ENCODE measurements at regions not wholly inside any gene's neighbourhood (a gene's known extent, or its start where the extent isn't known, plus 50 kb on each side); places are given as distances from the start of the nearest gene placed in this dataset.

DNA sequence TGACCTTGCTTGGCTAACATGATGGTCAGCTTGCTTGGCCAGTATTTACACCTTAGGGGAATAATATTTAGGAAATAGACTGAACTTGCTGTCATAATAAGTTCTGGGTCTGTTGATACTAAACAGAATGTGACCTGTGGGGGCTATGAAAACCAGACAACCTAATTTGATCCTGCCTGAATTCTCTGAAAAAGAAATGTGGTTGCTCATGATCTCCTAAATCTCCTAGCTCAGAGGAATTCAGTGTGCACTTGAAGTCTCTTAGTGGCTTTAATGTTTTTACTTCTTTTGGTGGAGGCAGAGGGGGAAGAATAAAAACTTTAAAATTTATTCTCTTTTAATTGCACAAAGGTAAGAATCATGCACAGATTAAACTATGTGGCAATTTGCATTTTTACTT lies 205.2 kb downstream of the SEC23IP start:
- H2AFZ ChIP-seq (ENCODE audit: low read depth), result no peak overlapping the region
- no peaks in the 10 kb centered on the region for H4K20me1 ChIP-seq (ENCODE audit: insufficient read depth)
- no peak overlapping the region for H3K4me2 ChIP-seq
- no peaks in the 10 kb centered on the region for H3K79me2 ChIP-seq (ENCODE audit: insufficient read depth, low read depth)
- no peak overlapping the region for H3K9ac ChIP-seq
- H3K36me3 ChIP-seq (ENCODE audit: insufficient read depth), result no peaks in the 10 kb centered on the region
- no peak overlapping the region for H3K4me3 ChIP-seq (IDR thresholded peaks at IDR 0.05; ENCODE audit: insufficient read depth, low read depth, low read length)
- no peaks in the 10 kb centered on the region for H3K4me1 ChIP-seq (ENCODE audit: low read depth, poor library complexity, severe bottlenecking)
- TF ChIP-seq, protein P1, sequence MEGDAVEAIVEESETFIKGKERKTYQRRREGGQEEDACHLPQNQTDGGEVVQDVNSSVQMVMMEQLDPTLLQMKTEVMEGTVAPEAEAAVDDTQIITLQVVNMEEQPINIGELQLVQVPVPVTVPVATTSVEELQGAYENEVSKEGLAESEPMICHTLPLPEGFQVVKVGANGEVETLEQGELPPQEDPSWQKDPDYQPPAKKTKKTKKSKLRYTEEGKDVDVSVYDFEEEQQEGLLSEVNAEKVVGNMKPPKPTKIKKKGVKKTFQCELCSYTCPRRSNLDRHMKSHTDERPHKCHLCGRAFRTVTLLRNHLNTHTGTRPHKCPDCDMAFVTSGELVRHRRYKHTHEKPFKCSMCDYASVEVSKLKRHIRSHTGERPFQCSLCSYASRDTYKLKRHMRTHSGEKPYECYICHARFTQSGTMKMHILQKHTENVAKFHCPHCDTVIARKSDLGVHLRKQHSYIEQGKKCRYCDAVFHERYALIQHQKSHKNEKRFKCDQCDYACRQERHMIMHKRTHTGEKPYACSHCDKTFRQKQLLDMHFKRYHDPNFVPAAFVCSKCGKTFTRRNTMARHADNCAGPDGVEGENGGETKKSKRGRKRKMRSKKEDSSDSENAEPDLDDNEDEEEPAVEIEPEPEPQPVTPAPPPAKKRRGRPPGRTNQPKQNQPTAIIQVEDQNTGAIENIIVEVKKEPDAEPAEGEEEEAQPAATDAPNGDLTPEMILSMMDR (conservative IDR thresholded peaks at IDR 0.05; ENCODE audit: low read depth, low read length), result no peak
- H3K27me3 ChIP-seq (ENCODE audit: insufficient read depth, low read depth), result no peaks in the 10 kb centered on the region
- no peak overlapping the region for H3K27ac ChIP-seq

DNA sequence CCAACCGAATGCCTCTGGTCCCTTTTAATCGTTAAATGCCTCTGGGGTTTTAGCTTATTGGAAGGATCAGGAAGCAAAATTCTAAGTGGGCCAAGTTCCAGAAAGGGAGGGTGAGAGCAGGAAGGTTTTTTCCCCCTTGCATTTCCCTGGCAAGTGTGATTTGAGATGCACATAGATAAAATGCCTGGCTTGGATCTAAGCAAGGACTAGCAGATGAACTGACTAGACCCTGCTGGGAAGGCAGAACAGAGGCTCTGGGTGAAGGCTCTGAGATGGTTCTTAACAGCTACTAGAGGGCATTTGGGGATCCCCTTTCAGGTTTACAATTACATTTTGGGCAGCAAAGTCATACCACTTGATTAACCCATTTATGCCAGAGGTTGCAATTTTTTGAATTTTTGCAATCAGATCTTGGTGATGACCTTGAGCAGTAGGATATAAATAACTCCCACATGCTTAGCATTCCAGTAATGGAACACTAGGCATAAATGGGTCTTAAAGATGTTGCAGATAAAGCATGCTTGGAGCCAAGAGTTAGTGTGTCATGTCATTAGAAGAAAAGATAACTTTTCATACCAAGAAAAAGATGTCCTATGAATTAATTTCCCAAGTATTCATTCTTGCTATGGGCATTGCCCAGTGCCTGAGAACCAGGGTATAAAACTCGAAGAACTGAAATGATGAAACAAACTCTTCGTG lies 205.9 kb downstream of the SEC23IP start:
- H3K4me1 ChIP-seq (ENCODE audit: low read depth, poor library complexity, severe bottlenecking), result no peaks in the 10 kb centered on the region
- no peak overlapping the region for H3K27ac ChIP-seq
- TF ChIP-seq, protein P1 (conservative IDR thresholded peaks at IDR 0.05; ENCODE audit: low read depth, low read length), result no peak
- no peak overlapping the region for H3K4me3 ChIP-seq (IDR thresholded peaks at IDR 0.05; ENCODE audit: insufficient read depth, low read depth, low read length)
- no peak overlapping the region for H3K9ac ChIP-seq
- no peak overlapping the region for H2AFZ ChIP-seq (ENCODE audit: low read depth)
- H4K20me1 ChIP-seq (ENCODE audit: insufficient read depth), result no peaks in the 10 kb centered on the region
- H3K27me3 ChIP-seq (ENCODE audit: insufficient read depth, low read depth), result no peaks in the 10 kb centered on the region
- no peaks in the 10 kb centered on the region for H3K36me3 ChIP-seq (ENCODE audit: insufficient read depth)
- no peaks in the 10 kb centered on the region for H3K79me2 ChIP-seq (ENCODE audit: insufficient read depth, low read depth)
- H3K4me2 ChIP-seq, result no peak overlapping the region

DNA sequence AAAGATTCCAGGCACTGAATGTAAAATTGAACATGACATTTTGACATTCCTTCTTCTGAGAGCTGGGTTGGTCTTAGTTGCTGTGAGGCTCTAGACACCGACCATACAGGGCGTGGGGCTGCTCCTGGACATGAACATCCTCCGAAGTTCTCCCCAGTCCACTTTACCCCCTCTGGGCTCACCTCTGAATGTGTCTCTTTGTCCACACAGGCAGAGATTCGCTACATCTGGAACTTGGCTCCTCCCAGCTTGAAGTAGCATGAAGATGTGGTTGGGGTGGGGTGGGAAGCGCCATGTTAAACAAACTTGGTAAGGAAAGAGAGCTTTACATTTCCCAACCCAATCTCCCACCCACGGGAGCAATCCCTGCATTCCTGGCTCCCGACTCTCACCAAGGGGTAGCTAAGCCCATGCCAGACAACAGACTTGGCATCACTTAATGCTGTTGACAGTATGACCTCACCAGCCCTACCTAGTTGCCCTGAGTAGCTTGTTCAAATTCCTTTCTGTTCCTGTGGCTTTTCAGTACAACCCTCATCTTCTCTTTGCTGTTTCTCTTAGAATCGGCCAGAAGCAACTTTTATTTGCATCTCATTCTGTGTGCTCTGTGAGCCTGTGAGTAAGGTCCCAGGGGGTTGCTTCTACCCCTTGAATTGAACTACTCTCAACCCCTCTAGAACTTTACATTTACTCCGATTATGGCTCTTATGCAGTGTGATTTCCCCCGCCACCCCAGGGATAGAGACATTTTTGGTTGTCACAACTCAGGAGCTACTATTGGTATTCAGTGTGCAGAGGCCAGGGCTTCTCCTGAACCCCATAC lies 211.4 kb downstream of the SEC23IP start:
- Histone ChIP-seq H3K4me2 (no peak overlapping the region), H3K36me3 (ENCODE audit: insufficient read depth) (no peaks in the 10 kb centered on the region), H3K27me3 (ENCODE audit: insufficient read depth, low read depth) (no peaks in the 10 kb centered on the region), H2AFZ (ENCODE audit: low read depth) (no peak overlapping the region), H3K4me3 (IDR thresholded peaks at IDR 0.05; ENCODE audit: insufficient read depth, low read depth, low read length) (no peak overlapping the region), H3K9ac (no peak overlapping the region), H3K79me2 (ENCODE audit: insufficient read depth, low read depth) (no peaks in the 10 kb centered on the region), H3K27ac (no peak overlapping the region), H3K4me1 (ENCODE audit: low read depth, poor library complexity, severe bottlenecking) (no peaks in the 10 kb centered on the region), H4K20me1 (ENCODE audit: insufficient read depth) (no peaks in the 10 kb centered on the region)
- TF ChIP-seq, protein P1 (conservative IDR thresholded peaks at IDR 0.05; ENCODE audit: low read depth, low read length), result no peak

DNA sequence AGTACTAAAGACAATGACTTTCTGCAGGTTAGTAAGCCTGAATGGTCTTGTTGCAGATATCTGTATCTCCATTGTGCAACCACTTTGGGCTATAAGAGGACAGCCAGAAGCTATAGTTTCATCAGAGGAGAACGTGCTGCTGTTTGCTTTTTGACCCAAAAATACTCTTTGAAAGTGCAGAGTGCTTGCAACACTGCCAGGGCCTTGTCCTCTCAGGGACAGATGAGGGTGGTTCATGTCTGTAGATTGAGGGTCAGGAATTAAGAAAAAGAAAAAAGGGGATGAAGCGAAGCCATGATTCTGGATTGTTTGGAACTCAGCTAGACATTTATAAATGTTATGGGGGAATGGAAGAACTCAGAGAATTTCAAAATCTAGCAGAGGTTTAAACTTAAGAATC lies 212.5 kb downstream of the SEC23IP start:
- no peaks in the 10 kb centered on the region for H3K4me1 ChIP-seq (ENCODE audit: low read depth, poor library complexity, severe bottlenecking)
- TF ChIP-seq, protein P1 (conservative IDR thresholded peaks at IDR 0.05; ENCODE audit: low read depth, low read length), result no peak
- H4K20me1 ChIP-seq (ENCODE audit: insufficient read depth), result no peaks in the 10 kb centered on the region
- H3K9ac ChIP-seq, result no peak overlapping the region
- no peaks in the 10 kb centered on the region for H3K36me3 ChIP-seq (ENCODE audit: insufficient read depth)
- no peaks in the 10 kb centered on the region for H3K79me2 ChIP-seq (ENCODE audit: insufficient read depth, low read depth)
- no peak overlapping the region for H3K4me3 ChIP-seq (IDR thresholded peaks at IDR 0.05; ENCODE audit: insufficient read depth, low read depth, low read length)
- H3K27ac ChIP-seq, result no peak overlapping the region
- H3K27me3 ChIP-seq (ENCODE audit: insufficient read depth, low read depth), result no peaks in the 10 kb centered on the region
- no peak overlapping the region for H2AFZ ChIP-seq (ENCODE audit: low read depth)
- no peak overlapping the region for H3K4me2 ChIP-seq
